ENCODE measurements at regions not wholly inside any gene's neighbourhood (a gene's known extent, or its start where the extent isn't known, plus 50 kb on each side); places are given as distances from the start of the nearest gene placed in this dataset.

DNA sequence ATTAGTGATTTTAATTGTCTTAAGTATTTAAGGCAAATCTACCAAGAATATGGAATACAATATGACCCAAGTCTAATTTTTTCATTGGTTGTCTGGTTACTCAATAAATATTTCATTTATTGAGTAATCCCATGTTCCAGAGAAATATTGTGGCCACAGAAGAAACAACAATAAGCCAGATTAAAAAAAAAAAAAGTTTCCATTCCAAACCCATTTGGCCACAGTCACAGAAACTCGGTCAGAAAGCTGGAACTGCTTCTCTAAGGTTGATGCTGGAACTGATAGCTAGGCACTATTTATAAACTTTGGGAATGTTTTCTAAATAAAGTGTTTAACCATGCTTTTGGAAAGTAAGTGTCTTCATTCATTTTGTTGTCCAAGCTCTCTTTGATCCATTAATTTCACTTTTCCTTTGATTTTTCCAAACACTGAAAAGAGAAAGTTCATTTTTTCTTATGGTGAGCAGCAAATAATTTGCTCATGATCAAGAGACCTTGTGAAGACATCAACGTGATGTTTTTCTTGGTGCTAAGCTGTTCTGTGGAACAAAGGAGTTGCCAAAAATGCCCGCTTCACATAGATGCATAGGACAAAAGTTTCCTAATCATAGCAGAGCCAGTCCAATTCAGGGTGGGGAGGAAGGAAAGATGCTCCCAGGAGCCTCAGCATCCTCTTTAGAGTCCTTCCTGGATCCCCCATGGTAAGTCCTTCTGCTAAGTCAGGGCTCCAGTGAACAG, 72.1 kb upstream of the CCBE1 start:
- H3K9me3 ChIP-seq, result no peaks in the 10 kb centered on the region
- intact Hi-C loops (cut with DNase I; ENCODE audit: low total_unique reads), result no loop called here
- no peak overlapping the region for H3K4me3 ChIP-seq
- H3K36me3 ChIP-seq (ENCODE audit: low read depth, missing control alignments), result no peaks in the 10 kb centered on the region
- TF ChIP-seq POLR2A (IDR thresholded peaks at IDR 0.05), result no peak
- TF ChIP-seq, protein P1, sequence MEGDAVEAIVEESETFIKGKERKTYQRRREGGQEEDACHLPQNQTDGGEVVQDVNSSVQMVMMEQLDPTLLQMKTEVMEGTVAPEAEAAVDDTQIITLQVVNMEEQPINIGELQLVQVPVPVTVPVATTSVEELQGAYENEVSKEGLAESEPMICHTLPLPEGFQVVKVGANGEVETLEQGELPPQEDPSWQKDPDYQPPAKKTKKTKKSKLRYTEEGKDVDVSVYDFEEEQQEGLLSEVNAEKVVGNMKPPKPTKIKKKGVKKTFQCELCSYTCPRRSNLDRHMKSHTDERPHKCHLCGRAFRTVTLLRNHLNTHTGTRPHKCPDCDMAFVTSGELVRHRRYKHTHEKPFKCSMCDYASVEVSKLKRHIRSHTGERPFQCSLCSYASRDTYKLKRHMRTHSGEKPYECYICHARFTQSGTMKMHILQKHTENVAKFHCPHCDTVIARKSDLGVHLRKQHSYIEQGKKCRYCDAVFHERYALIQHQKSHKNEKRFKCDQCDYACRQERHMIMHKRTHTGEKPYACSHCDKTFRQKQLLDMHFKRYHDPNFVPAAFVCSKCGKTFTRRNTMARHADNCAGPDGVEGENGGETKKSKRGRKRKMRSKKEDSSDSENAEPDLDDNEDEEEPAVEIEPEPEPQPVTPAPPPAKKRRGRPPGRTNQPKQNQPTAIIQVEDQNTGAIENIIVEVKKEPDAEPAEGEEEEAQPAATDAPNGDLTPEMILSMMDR (IDR thresholded peaks at IDR 0.05), result no peak
- H3K4me1 ChIP-seq, result no peaks in the 10 kb centered on the region
- DNase-seq, result no peak
- H3K27ac ChIP-seq, result no peak overlapping the region
- 55 to 60% methylated on average over 3 of the region's 3 CpGs for WGBS, 2 donors
- no peaks in the 10 kb centered on the region for H3K27me3 ChIP-seq

DNA sequence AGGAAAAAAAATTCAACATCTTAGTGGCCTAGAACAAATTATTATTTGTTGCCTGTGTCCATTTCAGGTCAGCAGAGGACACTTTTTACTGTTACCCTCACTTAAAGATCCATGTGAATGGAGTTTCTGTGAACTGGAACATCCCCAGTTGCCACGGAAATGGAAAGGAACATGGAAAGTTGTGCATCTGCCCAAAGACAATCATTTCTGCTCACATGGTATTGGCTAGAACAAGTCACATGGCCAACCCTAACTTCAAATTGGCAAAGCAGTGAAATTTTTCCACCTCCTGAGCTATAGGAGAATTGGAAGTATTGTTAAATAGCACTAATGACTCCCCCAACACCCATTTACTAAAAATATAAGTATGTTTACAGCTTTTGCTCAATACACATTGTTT, 71.2 kb upstream of the CCBE1 start:
- Histone ChIP-seq H3K9me3 (no peaks in the 10 kb centered on the region), H3K27me3 (no peaks in the 10 kb centered on the region), H3K4me1 (no peaks in the 10 kb centered on the region), H3K36me3 (ENCODE audit: low read depth, missing control alignments) (no peaks in the 10 kb centered on the region), H3K4me3 (no peak overlapping the region), H3K27ac (no peak overlapping the region)
- TF ChIP-seq, protein P1 (IDR thresholded peaks at IDR 0.05), result no peak
- no peak for TF ChIP-seq POLR2A (IDR thresholded peaks at IDR 0.05)
- intact Hi-C loops (cut with DNase I; ENCODE audit: low total_unique reads), result no loop called here
- WGBS, 2 donors, result 47 to 76% methylated on average over 1 of the region's 1 CpG
- no peak for DNase-seq

GRCh38 chr18:59767732-59768131, 70.5 kb upstream of the CCBE1 start:
- no peak overlapping the region for H3K4me3 ChIP-seq
- H3K36me3 ChIP-seq (ENCODE audit: low read depth, missing control alignments), result no peaks in the 10 kb centered on the region
- no peak overlapping the region for H3K27ac ChIP-seq
- TF ChIP-seq, protein P1 (IDR thresholded peaks at IDR 0.05), result no peak
- DNase-seq, result no peak
- intact Hi-C loops (cut with DNase I; ENCODE audit: low total_unique reads), result no loop called here
- no peaks in the 10 kb centered on the region for H3K4me1 ChIP-seq
- WGBS, 2 donors, result 38 to 77% methylated on average over 2 of the region's 2 CpGs
- H3K27me3 ChIP-seq, result no peaks in the 10 kb centered on the region
- H3K9me3 ChIP-seq, result no peaks in the 10 kb centered on the region

DNA sequence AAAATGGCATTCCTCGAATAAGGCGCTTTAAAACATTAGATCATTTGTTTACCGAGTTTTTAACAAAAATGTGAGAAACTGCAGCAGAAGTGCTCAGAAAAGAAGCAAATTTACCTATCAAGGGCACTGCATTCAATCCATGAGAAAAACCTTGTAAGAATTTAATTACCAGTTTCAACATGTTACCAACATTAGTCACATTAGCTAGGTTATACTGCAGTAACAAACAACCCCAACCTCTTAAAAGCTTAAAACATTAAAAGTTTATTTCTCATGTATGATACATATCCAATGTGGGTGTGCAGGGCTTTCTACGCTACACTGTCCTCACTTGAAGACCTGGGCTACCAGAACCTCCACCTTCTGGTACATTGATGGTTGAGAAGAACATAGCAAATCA, 68.1 kb upstream of the CCBE1 start:
- 92 to 96% methylated on average over 4 of the region's 4 CpGs for WGBS, 2 donors
- Histone ChIP-seq H3K4me1 (no peaks in the 10 kb centered on the region), H3K4me3 (no peak overlapping the region), H3K9me3 (no peaks in the 10 kb centered on the region), H3K36me3 (ENCODE audit: low read depth, missing control alignments) (no peaks in the 10 kb centered on the region), H3K27ac (no peak overlapping the region), H3K27me3 (no peaks in the 10 kb centered on the region)
- intact Hi-C loops (cut with DNase I; ENCODE audit: low total_unique reads), result no loop called here
- no peak for DNase-seq
- TF ChIP-seq, protein P1 (IDR thresholded peaks at IDR 0.05), result no peak
- TF ChIP-seq POLR2A (IDR thresholded peaks at IDR 0.05), result no peak

GRCh38 chr18:59764281-59764680, 67.1 kb upstream of the CCBE1 start:
- Histone ChIP-seq H3K27me3 (no peaks in the 10 kb centered on the region), H3K36me3 (ENCODE audit: low read depth, missing control alignments) (no peaks in the 10 kb centered on the region), H3K4me1 (no peaks in the 10 kb centered on the region), H3K4me3 (no peak overlapping the region), H3K9me3 (no peaks in the 10 kb centered on the region), H3K27ac (no peak overlapping the region)
- DNase-seq, result no peak
- WGBS, 2 donors, result 81 to 89% methylated on average over 4 of the region's 4 CpGs
- TF ChIP-seq, protein P1 (IDR thresholded peaks at IDR 0.05), result no peak
- TF ChIP-seq POLR2A (IDR thresholded peaks at IDR 0.05), result no peak
- intact Hi-C loops (cut with DNase I; ENCODE audit: low total_unique reads), result no loop called here
